GM19043 (cell line): ENCODE measurements at regions not wholly inside any gene's neighbourhood (a gene's known extent, or its start where the extent isn't known, plus 50 kb on each side); places are given as distances from the start of the nearest gene placed in this dataset.
"Not testable (repeated sequence)": the region's sequence is repeated elsewhere in the genome, so short reads cannot be mapped to it uniquely, and the experiment has no call there.

Experiments
- ATAC-seq: cut with Tn5 transposase; IDR thresholded peaks from one replicate; pipeline ENCODE4 v1.9.1; 2021; ENCODE audit warnings: low read depth; ENCODE audit not compliant: unreplicated experiment

DNA sequence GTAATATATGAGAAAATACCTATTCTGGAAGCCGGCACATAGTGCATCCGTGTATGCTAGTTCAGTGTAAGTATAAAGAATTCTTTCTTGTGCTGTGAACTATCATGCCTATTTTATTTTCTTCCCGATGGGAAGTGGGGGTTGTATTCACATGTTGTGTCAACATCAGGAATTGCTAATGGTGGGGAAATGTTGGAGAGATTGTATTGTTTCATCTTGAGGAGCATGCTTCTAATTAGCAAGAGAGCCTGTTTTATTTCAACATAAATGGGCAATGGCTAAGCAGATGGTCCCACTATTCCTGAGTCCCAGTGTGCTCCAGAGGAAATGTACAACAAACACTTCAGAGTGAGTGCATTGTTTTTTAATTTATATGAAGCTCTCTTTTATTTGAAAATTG lies 485.2 kb downstream of the PLPP3 start:
- no peak for ATAC-seq

DNA sequence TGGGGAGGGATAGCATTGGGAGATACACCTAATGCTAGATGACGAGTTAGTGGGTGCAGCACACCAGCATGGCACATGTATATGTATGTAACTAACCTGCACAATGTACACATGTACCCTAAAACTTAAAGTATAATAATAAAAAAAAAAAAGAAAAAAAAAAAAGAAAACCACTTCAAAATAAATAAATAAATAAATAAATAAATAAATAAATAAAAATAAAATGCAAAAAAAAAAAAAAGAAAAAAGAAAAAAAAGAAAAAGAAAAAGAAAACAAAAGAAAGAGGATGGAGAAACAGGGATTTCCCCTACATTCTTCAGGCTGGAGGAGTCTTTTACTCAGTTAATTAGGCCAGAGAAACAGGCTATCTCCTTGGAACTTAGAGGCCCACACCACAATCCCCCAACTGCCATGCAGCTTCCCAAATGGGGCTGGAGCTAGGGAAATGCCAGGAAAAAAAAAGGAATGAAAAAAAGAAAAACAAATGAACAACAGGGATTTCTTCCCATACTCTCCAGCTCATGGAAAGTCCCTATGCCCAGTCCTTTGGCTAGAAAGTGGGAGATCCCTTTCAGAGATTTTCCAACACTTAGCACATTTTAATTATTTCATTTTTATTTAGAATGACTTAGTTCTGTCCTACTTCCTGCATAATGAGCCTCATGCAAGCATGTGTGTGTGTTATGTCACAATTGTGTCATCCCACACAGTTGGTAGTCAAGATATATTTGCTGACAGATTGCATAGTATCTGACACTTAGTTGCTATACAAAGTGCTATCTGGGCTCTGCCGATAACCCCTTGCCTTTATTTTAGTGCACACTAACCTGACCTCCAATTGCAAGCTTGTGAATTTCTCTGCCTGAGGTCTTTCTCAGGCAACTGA lies 486.4 kb downstream of the PLPP3 start:
- ATAC-seq = no peak

- not testable (repeated sequence) for ATAC-seq
Observed at GRCh38 chr1:56089826-56090225, 489.5 kb downstream of the PLPP3 start.

DNA sequence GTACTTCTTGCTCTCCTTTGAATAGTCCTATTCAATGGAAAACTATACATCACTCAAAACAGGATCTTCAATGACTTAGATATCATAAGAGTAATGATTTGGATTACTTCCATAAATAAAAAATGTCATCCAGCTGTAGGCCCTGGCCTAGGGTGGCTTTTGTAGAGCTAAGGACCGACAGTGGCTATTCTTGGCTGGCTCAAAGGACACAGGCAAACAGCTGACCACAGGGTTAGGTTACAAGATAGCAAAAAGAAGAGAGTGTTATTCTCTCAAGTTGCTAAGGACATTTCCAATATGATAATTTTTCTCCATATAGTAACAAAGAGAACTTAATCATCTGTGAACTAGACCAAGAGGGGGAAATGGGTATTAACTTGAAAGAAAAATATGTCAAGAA lies 495.1 kb downstream of the PLPP3 start:
- ATAC-seq = no peak

DNA sequence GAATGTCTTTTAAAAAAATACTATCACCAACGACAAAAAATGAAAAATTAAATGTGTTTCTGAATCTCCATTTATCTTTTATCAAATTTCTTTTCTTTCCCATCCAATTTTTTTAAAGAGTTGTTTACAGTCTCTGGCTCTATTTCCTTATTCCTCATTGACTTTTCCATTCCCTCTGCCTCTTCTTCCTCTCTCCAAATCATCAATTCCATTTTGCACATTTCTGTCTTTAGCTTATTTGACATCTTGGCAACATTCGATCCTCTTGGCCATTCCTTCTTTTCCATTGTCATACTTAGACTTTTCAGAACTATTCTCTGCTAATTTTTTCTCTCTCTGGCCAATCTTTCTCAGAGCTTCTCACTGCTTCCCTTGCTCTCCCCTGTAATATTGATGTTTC lies 497.6 kb downstream of the PLPP3 start:
- ATAC-seq = no peak

DNA sequence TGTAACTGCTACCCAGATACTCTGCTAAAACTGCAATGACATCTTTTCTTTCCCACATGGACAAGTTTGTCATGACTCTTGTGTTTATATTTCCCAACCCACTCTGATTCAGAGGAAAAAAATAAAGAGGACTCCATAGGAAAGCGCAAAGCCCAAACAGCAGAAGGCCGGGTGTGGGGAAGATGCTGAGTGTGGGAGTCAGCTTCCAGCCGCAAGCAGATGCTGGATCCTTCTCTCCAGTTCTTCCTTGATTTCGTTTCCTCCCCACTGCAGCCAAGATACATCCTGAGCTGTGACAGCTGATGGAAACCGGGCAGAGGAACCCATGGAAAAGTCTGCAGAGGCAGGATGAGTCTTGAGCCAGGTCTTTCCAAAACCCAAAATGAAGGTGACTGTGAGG lies 498.2 kb downstream of the PLPP3 start:
- ATAC-seq = no peak

DNA sequence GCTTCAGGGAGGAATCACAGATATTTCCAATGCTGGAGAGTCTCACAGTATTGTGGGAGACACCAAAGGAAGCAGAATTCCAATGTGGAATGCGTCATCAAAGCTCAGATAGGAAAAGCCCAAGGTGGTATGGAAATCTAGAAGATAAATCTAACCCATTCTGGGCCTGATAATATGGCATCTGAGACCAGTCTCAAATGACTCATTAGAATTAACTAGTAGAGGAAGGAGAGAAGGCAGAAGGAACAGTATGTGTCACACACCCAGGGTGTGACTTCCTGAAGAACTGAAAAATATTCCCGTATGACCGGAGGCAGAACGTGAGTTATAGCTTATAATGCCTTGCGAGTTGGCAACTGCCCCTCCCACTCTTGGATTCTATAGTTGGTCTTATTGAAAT lies 499.2 kb downstream of the PLPP3 start:
- no peak for ATAC-seq

- no peak for ATAC-seq
Observed at GRCh38 chr1:56079391-56079790, 500.0 kb downstream of the PLPP3 start.

GRCh38 chr1:56077206-56077605 lies 502.2 kb downstream of the PLPP3 start:
- no peak for ATAC-seq

DNA sequence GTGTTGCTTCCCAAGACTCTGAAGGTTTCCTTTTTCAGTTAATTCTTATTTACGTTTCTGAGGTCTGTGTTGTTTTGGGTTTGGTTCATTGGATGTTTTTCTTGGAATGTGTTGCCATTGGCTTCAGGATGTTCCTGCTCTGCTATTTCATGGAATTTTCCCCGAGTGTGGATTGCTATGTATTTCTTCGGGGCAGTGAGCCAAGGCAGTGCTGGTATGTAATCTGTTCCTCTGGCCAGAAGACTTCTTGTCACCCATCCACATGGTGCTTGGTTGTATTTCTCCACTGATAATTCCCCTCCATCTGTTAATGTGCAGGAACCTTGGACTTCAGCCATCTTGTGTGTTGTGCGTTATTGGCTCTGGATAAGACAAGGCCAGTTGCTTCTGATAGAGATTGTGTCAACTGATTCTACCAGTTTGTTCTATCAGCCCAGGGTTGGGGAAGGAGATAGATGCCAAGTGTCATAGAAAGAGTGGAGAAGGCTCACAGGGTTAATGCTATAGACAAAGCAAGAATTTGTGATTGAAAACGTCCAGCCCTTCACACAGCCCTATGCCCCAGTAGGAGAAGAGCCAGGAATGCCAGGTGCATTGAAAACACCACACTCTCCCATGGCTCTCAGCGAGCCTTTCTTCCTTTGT lies 505.2 kb downstream of the PLPP3 start:
- no peak for ATAC-seq

DNA sequence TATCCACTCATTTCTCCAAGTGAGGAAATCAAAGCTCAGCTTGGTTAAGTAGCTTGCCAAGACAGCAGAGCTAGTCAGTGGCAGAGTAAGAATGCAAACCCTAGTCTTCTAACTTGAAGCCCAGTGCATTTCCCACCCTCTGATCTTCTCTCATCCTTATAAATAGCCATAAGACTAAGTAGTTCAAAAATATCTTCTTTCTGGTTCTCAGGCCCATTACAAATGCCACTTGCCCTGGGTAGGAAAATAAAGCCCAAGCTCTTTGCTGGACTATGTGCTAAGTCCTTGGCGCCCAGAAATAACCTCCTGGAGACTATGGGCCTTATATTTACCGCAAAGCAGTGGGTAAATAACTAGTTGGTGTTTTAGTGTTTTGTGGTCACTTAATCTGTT lies 505.8 kb downstream of the PLPP3 start:
- ATAC-seq = no peak

DNA sequence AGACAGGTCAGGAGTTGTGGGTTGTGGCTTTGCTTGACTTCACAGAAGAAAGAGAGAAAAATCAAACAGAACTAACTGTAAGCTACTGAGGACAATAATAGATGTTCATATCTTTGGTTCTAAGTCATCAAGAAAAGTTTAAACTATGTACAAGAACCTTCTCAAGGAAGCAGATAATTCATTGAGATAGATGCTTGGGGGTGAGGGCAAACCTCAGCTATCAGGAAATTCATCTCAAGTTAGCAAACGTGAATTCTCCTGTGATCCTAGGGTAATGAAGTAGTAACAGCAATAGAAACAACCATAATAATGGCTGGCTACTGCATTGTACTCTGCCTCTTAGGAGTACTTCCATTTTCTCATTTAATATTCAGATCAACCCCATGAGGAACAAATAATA lies 506.2 kb downstream of the PLPP3 start:
- no peak for ATAC-seq

- no peak for ATAC-seq
Observed at GRCh38 chr1:56072310-56072709, 507.1 kb downstream of the PLPP3 start.

GRCh38 chr1:56071351-56071750 lies 508.0 kb downstream of the PLPP3 start:
- ATAC-seq = no peak

DNA sequence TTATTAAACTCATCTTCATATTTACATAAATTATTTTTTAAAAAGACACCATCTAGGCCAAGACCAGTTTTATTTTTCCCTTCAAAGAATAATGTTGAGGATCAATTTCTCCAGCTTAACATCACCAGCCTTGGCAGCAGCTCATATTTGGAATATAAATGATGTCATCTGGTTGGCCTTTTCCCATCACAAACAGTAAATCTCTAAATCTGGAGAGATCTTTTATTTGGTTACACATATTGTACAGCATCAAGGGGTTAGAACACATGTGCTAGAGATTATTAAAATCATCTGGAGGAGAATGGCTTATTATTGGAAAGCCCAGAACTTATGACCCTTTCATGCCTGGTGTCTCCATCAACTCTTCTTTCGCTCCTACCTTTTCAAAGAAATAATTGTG lies 508.8 kb downstream of the PLPP3 start:
- ATAC-seq = no peak

DNA sequence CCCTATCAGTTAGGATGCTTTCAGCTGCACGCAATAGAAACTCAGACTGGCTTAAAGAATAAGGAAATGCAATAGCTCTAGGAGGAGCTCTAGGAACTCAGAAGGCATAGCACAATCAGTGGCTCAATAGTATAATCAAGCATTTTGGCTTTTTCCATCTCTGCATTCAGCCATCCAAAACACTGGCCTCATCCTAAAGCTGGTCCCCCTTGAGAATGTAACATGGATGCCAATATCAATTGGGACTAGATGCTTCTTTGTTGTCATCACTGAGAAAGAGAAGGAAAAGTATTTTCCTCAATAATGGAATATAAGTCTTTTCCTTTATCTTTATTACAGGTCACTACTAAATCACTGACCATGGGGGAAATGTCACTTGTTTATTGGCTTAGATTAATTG lies 509.5 kb downstream of the PLPP3 start:
- no peak for ATAC-seq

- no peak for ATAC-seq
Observed at GRCh38 chr1:56068908-56069307, 510.5 kb downstream of the PLPP3 start.

- ATAC-seq = no peak
Observed at GRCh38 chr1:56068210-56068609, 511.2 kb downstream of the PLPP3 start.

- ATAC-seq = no peak
Observed at GRCh38 chr1:56065729-56066128, 513.6 kb downstream of the PLPP3 start.

DNA sequence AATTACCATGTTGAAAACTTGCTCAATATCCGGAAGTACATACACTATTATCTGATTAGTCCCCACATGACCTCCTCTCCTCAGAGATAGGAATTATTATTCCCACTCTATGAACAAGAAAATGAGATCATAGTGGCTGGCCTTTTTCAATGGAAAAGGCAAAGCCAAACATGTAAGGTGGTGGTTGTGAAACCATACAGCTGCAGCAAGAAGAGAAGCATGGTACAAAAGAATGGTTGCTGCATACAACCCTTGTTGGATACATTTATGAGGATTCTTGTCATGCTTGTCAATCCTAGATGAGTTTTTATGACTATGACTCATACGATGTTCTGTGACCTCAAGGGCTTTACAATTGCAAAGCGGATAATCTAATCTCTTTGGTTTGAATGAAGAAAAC lies 514.7 kb downstream of the PLPP3 start:
- no peak for ATAC-seq

DNA sequence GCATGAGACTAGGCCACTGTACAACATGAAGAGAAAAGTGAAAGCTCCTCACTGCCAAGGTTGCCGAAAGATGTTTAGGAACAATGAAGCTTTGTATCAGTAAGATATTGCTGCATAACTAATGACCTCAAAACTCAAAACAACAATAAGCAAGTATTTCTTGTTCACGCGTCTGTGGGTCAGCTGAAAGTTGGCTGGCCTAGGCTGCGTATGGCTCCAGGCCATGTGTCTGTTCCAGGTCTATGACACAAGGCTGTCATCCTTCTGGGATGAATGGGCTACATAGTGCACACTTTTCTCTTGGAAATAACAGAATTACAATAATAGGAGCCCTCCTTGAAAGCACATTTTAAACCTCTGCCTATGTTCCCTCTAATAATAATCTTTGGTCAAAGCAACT lies 515.9 kb downstream of the PLPP3 start:
- ATAC-seq = no peak

GRCh38 chr1:56062625-56063024 lies 516.7 kb downstream of the PLPP3 start:
- ATAC-seq = no peak
